K562 (cell line): ENCODE measurements at regions not wholly inside any gene's neighbourhood (a gene's known extent, or its start where the extent isn't known, plus 50 kb on each side); places are given as distances from the start of the nearest gene placed in this dataset.

ENCODE experiments used
- IFI16 ChIP-seq: fragments of 250-450 bp; sonication (Bioruptor Pico); IDR thresholded peaks from 2 replicates; pipeline ENCODE4 v2.1.2; 2022; ENCODE audit warnings: mild to moderate bottlenecking, inconsistent platforms
- KDM5B ChIP-seq: fragments of 200-600 bp; sonication (generic); IDR thresholded peaks from 2 replicates; pipeline ENCODE4 v1.6.1; 2012; ENCODE audit warnings: low read depth, mild to moderate bottlenecking, moderate library complexity, low read length, control low read depth, inconsistent platforms; ENCODE audit not compliant: insufficient replicate concordance
- MYC ChIP-seq, 2 experiments: fragments of 250-450 bp in 1 of 2; sonication (Bioruptor Pico) in 1 of 2; IDR thresholded peaks; 2 replicates each; pipeline versions ENCODE4 v1.5.1 to v1.6.1; 2012 to 2021; ENCODE audit warnings: low read depth in 2 of 2, borderline replicate concordance in 1 of 2, improper control_type of control experiment in 1 of 2, low read length in 1 of 2, mild to moderate bottlenecking in 1 of 2, moderate library complexity in 1 of 2
- NFIC ChIP-seq: fragments of 450-650 bp; IDR thresholded peaks from 2 replicates; pipeline ENCODE4 v1.6.1; 2017; ENCODE audit warnings: mild to moderate bottlenecking, inconsistent platforms
- PURB ChIP-seq: sonication (generic); formaldehyde crosslinking; IDR thresholded peaks from 2 replicates; pipeline ENCODE4 v1.9.0; 2021; ENCODE audit warnings: low read depth, mild to moderate bottlenecking, missing genetic modification reagents
- ZNF146 ChIP-seq: IDR thresholded peaks from one replicate; pipeline ENCODE4 v1.6.1; 2018; ENCODE audit warnings: missing compliant biosample characterization; ENCODE audit not compliant: unreplicated experiment
- ZNF318 ChIP-seq, 2 experiments: fragments of 450-650 bp; IDR thresholded peaks; 2 replicates each; pipeline ENCODE4 v1.6.1; 2016; ENCODE audit warnings: mild to moderate bottlenecking in 2 of 2, borderline replicate concordance in 1 of 2, low read depth in 1 of 2, moderate library complexity in 1 of 2
- ZNF347 ChIP-seq: fragments of 450-650 bp; formaldehyde crosslinking; IDR thresholded peaks from 2 replicates; pipeline ENCODE4 v1.4.0; 2020; ENCODE audit warnings: low read depth, mild to moderate bottlenecking, moderate library complexity
- ZNF589 ChIP-seq: fragments of 200-800 bp; sonication (Bioruptor generic); IDR thresholded peaks from 2 replicates; pipeline ENCODE4 v1.6.1; 2016; ENCODE audit warnings: low read depth, missing genetic modification characterization, missing compliant biosample characterization

GRCh38 chr21:16406355-16406754 is 676.6 kb downstream of the USP25 start (continued):
- TF ChIP-seq ZNF318 (IDR thresholded peaks at IDR 0.05; ENCODE audit: borderline replicate concordance in 1 of 2, low read depth in 1 of 2) (no peak), IFI16 (no peak), PURB (no peak), MYC (IDR thresholded peaks at IDR 0.05; ENCODE audit: low read depth, low read length) (no peak), MYC (CRISPR knock-in tag; IDR thresholded peaks at IDR 0.05; ENCODE audit: borderline replicate concordance, low read depth) (no peak), ZNF347 (CRISPR knock-in tag) (no peak), NFIC (no peak), KDM5B (no peak), ZNF146 (CRISPR knock-in tag) (no peak), ZNF589 (no peak)
